ENCODE measurements at regions not wholly inside any gene's neighbourhood (a gene's known extent, or its start where the extent isn't known, plus 50 kb on each side); places are given as distances from the start of the nearest gene placed in this dataset.
"Not testable (repeated sequence)": the region's sequence is repeated elsewhere in the genome, so short reads cannot be mapped to it uniquely, and the experiment has no call there.

DNA sequence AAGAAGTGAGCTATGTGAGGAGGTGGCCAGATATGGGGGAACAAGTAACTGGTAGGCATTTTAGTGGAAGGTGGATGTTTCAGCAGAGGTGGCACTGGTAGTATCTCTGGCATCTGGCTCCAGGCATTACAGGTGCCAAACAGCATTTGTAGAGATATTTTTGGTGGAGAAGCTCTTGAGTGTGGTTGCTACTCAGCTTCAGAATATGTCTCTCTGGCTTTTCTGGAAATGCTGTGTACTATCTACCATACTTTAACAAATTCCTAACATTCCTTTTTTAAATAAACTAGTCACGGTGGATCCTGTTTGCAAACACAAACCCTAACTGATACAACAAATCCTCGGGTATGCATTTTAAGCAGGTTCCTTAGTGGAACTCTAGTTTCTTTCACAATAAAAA is 128.0 kb downstream of the BARX2 start:
- no peak for DNase-seq (ENCODE audit: low read depth in 2 of 2)

DNA sequence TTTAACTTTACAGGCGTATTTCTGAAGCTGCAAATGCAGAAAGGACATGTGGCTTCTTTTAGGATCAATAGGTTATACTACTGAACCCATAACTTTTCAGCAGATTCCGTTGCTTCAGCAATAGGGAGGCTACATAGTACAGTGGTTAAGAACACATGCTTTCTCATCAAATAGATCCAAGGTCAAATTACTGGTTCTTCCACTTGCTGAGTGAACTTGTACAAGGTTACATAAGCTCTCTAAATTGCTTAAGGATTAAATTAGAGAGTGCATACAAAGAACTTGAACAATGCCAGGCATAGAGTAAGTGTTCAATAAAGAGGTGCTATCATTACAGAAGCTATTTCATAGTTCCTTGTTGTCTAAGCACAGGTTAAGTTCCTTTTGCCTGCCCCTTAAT is 129.6 kb downstream of the BARX2 start:
- no peak for DNase-seq (ENCODE audit: low read depth in 2 of 2)

DNA sequence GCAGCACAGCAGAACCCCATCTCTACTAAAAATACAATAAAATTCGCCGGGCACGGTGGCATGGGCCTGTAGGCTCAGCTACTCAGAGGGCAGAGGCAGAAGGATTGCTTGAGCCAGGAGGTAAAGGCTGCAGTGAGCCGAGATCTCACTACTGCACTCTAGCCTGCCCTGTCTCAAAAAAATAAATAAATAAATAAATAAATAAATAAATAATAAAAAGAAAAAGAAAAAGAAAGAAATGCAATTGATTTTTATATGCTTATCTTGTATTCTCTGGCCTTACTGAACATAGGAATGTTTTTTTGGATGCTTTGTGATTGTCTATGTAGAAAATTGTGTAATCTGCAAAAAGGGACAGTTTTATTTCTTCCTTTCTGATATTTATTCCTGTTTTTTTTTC is 132.5 kb downstream of the BARX2 start:
- DNase-seq (ENCODE audit: low read depth in 2 of 2), result no peak

GRCh38 chr11:129528296-129528695 is 152.6 kb downstream of the BARX2 start:
- DNase-seq (ENCODE audit: low read depth in 2 of 2), result no peak

DNA sequence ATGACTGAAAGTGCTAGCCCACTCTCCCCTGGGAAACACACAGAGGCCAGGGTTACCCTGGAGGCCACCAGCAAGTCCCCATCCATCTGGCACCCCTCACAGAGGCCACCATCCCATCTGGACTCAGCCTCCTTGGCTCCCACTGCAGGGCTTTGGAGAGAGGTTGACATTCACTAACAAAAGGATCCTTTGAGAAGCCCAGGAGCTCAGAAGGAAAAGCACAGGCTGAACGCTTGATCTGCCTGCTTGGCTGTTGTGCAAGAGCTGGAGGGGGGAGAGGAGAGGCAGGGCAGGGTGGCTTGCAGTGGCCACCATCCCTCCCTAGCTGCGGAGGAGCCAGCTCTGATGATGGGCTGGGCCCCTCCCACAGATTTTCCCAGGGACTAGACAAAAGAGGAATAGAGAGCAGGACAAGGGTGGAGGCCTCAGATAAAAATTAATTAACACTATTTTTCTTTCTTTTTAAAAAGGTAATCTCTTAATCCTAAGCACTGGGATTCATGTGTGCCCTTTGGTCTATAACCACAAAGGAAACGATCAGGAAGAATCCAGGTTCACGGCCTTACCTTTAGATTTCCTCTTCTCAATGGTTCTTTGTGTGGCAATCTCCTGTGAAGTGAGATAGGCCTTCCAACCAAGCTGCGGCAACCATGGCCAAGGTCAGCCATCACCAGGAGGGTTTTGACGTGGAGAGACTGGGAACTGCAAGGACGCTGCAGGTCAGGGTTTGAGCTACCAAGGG is 154.7 kb downstream of the BARX2 start:
- no peak for DNase-seq (ENCODE audit: low read depth in 2 of 2)

- no peak for DNase-seq (ENCODE audit: low read depth in 2 of 2)
These were observed 157.7 kb downstream of the BARX2 start for GRCh38 chr11:129533395-129533794.

GRCh38 chr11:129536338-129536737 is 160.7 kb downstream of the BARX2 start:
- no peak for DNase-seq (ENCODE audit: low read depth in 2 of 2)

- no peak for DNase-seq (ENCODE audit: low read depth in 2 of 2)
These were observed 162.7 kb downstream of the BARX2 start for GRCh38 chr11:129538323-129538722.

DNA sequence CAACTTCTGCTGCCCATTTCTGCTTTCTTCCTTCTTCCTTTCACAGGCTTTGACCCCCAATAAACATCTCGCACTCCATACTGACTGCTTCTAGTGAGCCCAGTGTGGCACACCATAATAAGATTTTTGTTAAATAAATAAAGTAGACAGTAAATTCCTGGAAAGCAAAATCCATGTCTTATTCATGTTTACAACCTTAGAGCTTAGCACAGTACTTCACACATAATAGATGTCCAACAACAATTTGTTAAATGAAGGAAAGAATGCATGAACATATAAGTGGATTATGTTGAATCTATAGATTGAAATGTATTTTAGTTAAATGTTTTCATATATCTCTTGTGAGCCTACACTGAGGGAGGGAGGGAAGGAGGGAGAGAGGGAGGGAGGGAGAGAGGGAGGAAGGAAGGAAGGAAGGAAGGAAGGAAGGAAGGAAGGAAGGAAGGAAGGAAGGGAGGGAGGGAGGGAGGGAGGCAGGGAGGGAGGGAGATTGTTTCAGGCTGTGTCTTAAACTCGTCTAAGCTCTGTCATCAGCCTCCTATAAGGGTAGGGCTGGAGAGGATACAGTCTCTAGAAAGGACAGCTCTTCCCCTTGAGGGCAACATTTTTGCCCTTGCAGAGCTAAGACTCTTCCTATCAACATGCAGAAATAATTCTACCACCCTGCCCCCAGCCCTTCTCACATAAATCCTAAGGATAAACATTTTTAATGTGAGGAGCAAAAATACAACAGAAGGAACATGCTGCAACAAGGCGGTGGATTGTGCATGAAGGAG is 168.1 kb downstream of the BARX2 start:
- DNase-seq (ENCODE audit: low read depth in 2 of 2), result no peak

DNA sequence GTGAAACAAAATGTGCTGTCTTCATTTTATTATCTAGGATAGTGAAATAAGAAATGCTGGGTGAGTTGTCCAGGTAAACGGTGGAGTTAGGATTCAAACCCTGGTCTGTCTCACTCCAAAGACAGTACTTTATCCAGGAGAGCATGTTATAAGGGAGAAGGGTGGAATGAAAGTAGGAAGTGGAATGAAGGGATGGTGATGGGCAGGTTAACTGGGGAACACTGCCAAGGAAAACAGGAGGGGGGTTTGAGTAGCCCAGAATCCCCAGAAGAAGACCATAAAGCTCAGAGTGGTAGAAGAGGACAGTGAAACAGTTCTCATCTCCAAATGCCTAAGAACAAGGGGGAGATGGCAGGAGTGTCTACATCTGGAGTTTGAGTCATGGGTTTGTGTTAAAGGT is 169.0 kb downstream of the BARX2 start:
- DNase-seq (ENCODE audit: low read depth in 2 of 2), result no peak

DNA sequence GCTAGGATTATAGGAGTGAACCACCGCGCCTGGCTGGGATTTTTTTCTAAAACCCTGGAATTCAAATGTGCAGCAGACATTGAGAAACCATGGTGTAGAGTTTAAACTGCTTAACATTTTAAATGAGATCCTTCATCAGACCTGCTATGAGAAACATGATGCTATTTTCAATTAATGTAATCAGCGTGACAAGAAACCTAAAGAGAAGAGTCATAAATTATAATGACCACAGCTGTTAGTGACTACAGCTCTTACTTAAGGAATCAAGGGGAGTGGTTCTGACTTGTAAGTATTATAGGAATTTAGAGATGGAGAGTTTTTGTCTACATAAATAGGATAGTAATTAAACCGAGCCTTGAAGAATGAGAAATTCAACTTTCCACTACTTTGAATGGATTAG is 170.6 kb downstream of the BARX2 start:
- DNase-seq (ENCODE audit: low read depth in 2 of 2), result no peak

- DNase-seq (ENCODE audit: low read depth in 2 of 2), result no peak
These were observed 181.8 kb downstream of the BARX2 start for GRCh38 chr11:129557421-129557820.

DNA sequence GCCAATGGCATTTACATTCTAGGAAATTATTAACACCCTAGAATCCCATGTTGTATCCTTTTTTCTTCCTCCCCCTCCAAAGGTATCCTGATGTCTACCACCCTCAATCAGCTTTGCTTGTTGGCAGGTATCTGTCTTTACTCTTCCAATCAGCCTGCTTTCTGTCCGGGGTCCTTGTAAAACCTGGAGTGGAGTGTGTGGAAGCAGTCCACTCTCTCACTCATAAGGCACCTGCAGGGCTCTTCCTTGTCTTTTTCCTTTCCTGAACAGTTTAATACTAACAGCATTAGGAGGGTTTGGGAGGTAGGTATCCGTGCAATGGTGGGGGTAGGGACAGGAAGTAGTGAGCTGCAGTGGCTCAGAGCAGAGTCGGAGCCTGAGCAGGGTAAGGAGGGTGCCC is 193.4 kb downstream of the BARX2 start:
- DNase-seq (ENCODE audit: low read depth in 2 of 2), result no peak

DNA sequence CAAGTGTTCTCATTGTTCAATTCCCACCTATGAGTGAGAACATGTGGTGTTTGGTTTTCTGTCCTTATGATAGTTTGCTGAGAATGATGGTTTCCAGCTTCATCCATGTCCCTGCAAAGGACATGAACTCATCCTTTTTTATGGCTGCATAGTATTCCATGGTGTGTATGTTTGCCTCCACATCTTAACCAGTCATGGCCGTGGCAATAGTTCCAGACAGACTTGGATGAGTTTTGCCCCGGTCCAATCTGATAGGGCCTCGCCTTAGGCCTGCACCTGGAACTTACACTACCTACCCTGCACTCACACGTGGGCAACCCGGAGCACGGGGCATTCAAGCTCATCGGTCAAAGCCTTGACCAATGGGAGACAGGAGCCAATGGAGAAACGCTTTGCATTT is 197.0 kb downstream of the BARX2 start:
- DNase-seq (ENCODE audit: low read depth in 2 of 2), result not testable (repeated sequence)

- DNase-seq (ENCODE audit: low read depth in 2 of 2), result no peak
These were observed 197.5 kb downstream of the BARX2 start for GRCh38 chr11:129573161-129573560.

DNA sequence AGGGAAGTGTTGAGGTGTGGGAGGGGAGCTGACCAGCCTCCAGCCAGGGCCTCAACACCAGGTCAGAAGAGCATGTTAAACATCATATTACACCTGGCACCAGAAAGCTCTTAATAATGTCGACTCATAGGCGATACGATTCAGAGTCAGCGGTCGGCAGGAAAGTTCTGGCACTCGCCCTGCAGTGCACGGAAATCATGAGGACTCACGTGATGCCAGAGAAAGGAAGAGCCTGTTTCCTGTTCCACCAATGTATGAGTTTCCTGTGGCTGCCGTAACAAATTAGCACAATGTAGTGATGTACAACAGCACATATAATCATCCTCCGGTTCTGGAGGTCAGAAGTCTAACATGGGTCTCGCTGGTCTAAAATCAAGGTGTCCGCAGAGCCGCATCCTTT is 198.8 kb downstream of the BARX2 start:
- DNase-seq (ENCODE audit: low read depth in 2 of 2), result no peak

DNA sequence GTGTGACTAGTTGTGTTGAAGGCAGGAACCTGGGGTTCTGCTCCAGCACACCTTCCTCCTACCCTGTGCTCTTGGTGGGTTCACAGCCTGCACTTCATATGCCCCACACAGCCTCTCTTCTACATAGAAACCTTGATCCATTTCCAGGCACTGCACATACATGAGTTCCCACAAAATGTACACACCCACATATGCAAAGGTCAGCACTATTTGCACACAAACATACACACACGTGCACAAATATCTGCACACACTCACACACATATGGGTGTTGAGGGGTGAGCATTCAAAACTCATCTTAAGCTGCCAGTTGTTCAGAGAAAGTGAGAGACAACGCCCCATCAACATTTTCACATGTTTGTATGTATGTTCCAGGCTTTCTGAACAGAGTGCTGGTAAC is 201.0 kb downstream of the BARX2 start:
- no peak for DNase-seq (ENCODE audit: low read depth in 2 of 2)

- DNase-seq (ENCODE audit: low read depth in 2 of 2), result no peak
These were observed 202.4 kb downstream of the BARX2 start for GRCh38 chr11:129578006-129578405.

- DNase-seq (ENCODE audit: low read depth in 2 of 2), result no peak
These were observed 204.6 kb downstream of the BARX2 start for GRCh38 chr11:129580278-129580677.

DNA sequence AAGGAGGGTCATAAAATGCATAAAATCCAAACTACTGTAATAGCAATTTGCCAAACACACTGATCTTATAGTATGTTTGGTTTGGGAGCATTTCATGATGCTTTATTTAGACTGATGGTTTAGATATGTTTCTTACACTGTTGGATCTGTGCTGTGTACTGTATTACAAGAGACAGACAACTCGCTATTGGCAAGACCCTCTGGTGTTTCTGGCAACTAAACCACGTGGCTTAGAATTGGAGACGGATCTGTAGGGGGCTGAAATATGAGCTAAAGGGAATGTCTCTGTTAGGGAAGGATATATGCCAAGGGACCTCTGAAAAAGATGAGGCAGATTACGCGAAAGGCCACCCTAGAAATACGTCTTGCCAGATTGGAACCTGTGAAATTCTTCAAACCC is 208.7 kb downstream of the BARX2 start:
- no peak for DNase-seq (ENCODE audit: low read depth in 2 of 2)

DNA sequence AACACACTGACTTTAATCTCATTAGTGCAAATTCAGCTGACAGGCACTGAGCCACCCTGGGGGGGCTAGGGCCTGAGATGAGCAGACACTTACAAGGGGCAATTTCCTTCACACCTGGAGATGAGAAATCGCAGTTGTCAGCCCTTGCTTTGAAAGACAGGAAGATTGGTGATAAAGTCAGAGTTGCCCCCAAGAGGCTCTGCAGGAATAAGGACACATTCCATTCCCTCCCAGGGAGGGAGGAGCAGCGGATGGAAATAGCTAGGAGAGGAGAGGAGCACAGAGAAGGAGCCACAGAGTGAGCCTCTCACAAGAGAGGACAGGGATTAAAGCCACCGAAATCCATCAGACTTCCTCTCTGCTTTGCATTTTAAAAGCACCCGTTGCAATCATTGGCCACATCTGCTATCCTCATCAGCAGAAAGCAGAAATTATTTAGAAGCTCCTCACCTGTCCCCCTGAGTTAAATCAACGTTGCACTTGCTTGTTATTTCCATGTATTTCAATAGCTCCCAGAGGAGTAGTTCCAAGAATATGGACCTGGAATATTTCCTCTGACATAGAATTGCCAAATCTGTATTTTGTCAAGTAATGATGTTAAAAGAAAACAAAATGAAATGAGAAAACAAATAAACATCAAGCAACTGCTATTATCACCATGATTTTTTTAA is 213.7 kb downstream of the BARX2 start:
- DNase-seq (ENCODE audit: low read depth in 2 of 2), result no peak

DNA sequence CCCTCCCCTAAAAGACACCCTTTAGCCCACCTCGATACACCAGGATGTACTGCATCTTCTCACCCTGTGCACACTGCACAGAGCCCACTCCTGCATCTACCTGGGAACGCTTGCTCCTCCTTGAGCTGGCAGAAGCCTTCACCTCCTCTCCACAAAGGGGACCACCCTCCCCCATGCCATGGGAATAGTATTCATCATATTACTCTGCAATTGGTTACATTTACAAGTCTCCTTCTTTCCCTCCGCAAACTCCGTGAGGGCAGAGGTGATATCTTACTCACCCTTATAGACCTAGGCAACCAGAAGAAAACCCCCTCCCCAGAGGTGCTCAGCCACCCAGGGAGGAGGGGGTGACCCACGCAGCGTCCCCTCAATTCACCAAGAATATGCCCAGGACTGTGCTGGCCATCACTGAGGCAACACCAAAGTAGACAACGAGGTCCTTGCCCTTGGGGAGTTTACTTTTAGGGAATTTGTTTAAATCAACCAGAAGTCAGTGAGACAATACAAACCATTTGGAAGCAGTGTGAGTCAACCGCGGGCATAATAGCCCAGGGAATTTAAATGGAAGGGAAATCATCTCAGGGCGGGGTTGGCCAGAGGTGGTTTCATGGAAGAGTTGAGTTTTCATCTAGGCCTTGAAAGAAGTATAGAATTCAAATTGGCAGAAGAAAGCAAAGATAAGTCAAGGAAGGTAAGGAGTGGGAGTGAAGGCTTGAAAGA is 214.5 kb downstream of the BARX2 start:
- DNase-seq (ENCODE audit: low read depth in 2 of 2), result no peak

Data from stimulated activated CD8-positive, alpha-beta memory T cell treated with anti-CD3 and anti-CD28 coated beads, Interleukin-15, amount 100 ng/mL, for 4 hours (primary cell).